Activated CD4-positive, alpha-beta T cell treated with anti-CD3 and anti-CD28 coated beads for 48 hours (primary cell): ENCODE measurements at regions not wholly inside any gene's neighbourhood (a gene's known extent, or its start where the extent isn't known, plus 50 kb on each side); places are given as distances from the start of the nearest gene placed in this dataset.
"Not testable (repeated sequence)": the region's sequence is repeated elsewhere in the genome, so short reads cannot be mapped to it uniquely, and the experiment has no call there.

Experiments
- DNase-seq: peaks from one replicate; pipeline ENCODE4 v3.0.0-alpha.2; 2020

GRCh38 chr5:125487231-125487630, 740.8 kb upstream of the ZNF608 start:
- no peak for DNase-seq

GRCh38 chr5:125487652-125488051, 741.2 kb upstream of the ZNF608 start:
- DNase-seq: not testable (repeated sequence)

- DNase-seq: no peak
These were observed 742.7 kb upstream of the ZNF608 start for GRCh38 chr5:125489146-125489545.

GRCh38 chr5:125491986-125492492, 745.6 kb upstream of the ZNF608 start:
- DNase-seq: no peak

- DNase-seq: no peak
These were observed 746.5 kb upstream of the ZNF608 start for GRCh38 chr5:125492977-125493376.

GRCh38 chr5:125496393-125496792, 750.0 kb upstream of the ZNF608 start:
- no peak for DNase-seq

- DNase-seq: no peak
These were observed 751.2 kb upstream of the ZNF608 start for GRCh38 chr5:125497651-125498050.

GRCh38 chr5:125499636-125500332, 753.3 kb upstream of the ZNF608 start:
- DNase-seq: no peak

GRCh38 chr5:125501396-125501795, 755.0 kb upstream of the ZNF608 start:
- DNase-seq: no peak

GRCh38 chr5:125503946-125504345, 757.5 kb upstream of the ZNF608 start:
- DNase-seq: no peak

GRCh38 chr5:125505115-125505514, 758.7 kb upstream of the ZNF608 start:
- DNase-seq: no peak

GRCh38 chr5:125506124-125506523, 759.7 kb upstream of the ZNF608 start:
- DNase-seq: no peak

GRCh38 chr5:125508225-125508624, 761.8 kb upstream of the ZNF608 start:
- DNase-seq: no peak

GRCh38 chr5:125510651-125511050, 764.2 kb upstream of the ZNF608 start:
- DNase-seq: no peak

GRCh38 chr5:125517973-125518550, 771.6 kb upstream of the ZNF608 start:
- no peak for DNase-seq

GRCh38 chr5:125521289-125521688, 774.9 kb upstream of the ZNF608 start:
- no peak for DNase-seq

GRCh38 chr5:125525356-125525755, 778.9 kb upstream of the ZNF608 start:
- DNase-seq: no peak

GRCh38 chr5:125526966-125527365, 780.5 kb upstream of the ZNF608 start:
- no peak for DNase-seq

- DNase-seq: no peak
These were observed 782.4 kb upstream of the ZNF608 start for GRCh38 chr5:125528881-125529280.

- DNase-seq: no peak
These were observed 784.6 kb upstream of the ZNF608 start for GRCh38 chr5:125530833-125531615.

GRCh38 chr5:125536095-125536494, 789.7 kb upstream of the ZNF608 start:
- DNase-seq: no peak

- no peak for DNase-seq
These were observed 790.1 kb upstream of the ZNF608 start for GRCh38 chr5:125536582-125536981.

- no peak for DNase-seq
These were observed 791.2 kb upstream of the ZNF608 start for GRCh38 chr5:125537661-125538060.

GRCh38 chr5:125538469-125538868, 792.0 kb upstream of the ZNF608 start:
- DNase-seq: no peak
